Parathyroid adenoma (tissue), 2 donors: ENCODE measurements at regions not wholly inside any gene's neighbourhood (a gene's known extent, or its start where the extent isn't known, plus 50 kb on each side); places are given as distances from the start of the nearest gene placed in this dataset.

Experiments
- H2AFZ ChIP-seq: fragments of 300-600 bp; sonication (generic); one replicate; pipeline ENCODE4 v1.7.0; 2017; ENCODE audit warnings: antibody characterized with exemption, mild to moderate bottlenecking
- H3K27ac ChIP-seq: fragments of 300-600 bp; sonication (generic); one replicate; pipeline ENCODE4 v1.7.0; 2017
- H3K27me3 ChIP-seq: fragments of 300-600 bp; sonication (generic); one replicate; pipeline ENCODE4 v1.7.0; 2017; ENCODE audit warnings: low read length; ENCODE audit not compliant: control insufficient read depth, insufficient read depth
- H3K36me3 ChIP-seq: fragments of 300-600 bp; sonication (generic); one replicate; pipeline ENCODE4 v1.7.0; 2017; ENCODE audit warnings: low read length; ENCODE audit not compliant: control insufficient read depth, insufficient read depth
- H3K4me1 ChIP-seq: fragments of 300-600 bp; sonication (generic); one replicate; pipeline ENCODE4 v1.7.0; 2017; ENCODE audit warnings: control low read depth
- H3K4me2 ChIP-seq: fragments of 300-600 bp; sonication (generic); one replicate; pipeline ENCODE4 v1.7.0; 2017; ENCODE audit warnings: low read length
- H3K4me3 ChIP-seq: fragments of 300-600 bp; sonication (generic); one replicate; pipeline ENCODE4 v1.7.0; 2017; ENCODE audit warnings: low read depth, low read length
- H3K79me2 ChIP-seq: fragments of 300-600 bp; sonication (generic); one replicate; pipeline ENCODE4 v1.7.0; 2017; ENCODE audit warnings: control low read depth
- H3K9ac ChIP-seq: fragments of 300-600 bp; sonication (generic); one replicate; pipeline ENCODE4 v1.7.0; 2017; ENCODE audit warnings: mild to moderate bottlenecking
- H3K9me3 ChIP-seq: fragments of 300-600 bp; sonication (generic); one replicate; pipeline ENCODE4 v1.7.0; 2017; ENCODE audit warnings: low read length; ENCODE audit not compliant: control insufficient read depth
- TF ChIP-seq, protein P1 (sequence below): fragments of 300-600 bp; sonication (generic); IDR thresholded peaks from one replicate; pipeline ENCODE4 v1.7.0; 2017; ENCODE audit warnings: antibody characterized with exemption, mild to moderate bottlenecking
- donor health status: primary hyperparathyroidism.

DNA sequence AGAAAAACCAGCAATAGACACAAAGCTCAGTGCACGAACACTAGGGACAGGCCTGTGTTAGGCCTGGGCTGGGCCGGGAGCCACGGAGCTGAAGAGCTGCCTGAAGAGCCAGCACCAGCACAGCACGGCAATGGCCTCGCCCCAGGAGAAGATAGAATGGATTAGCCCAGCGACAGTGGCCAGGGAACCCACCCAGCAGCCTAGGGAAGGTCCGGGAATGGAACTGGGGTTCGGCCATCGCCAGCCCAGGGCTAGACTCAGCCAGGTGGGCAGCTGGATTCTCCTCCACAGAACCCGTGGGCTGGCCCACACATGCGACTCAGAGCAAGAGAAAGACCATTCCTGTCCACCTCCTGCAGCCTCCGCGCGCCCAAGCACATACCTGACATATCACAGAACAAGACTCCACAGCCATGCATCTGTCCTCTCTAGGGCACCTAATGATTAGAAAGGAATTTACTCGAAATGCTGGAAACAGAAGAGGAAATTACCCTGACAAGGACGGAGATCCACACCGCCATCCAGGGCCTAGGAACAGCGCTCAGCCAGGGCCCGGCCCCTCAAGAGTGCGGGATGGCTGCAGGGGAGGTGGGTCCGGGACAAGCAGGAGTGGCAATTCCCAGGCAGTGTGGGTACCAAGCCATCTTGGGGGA, 82.8 kb downstream of the TMEM18 start:
- Histone ChIP-seq H3K36me3 (no peaks in the 10 kb centered on the region), H3K4me1 (no peaks in the 10 kb centered on the region), H3K9me3 (no peaks in the 10 kb centered on the region), H2AFZ (no peak overlapping the region), H3K4me3 (no peak overlapping the region), H3K27ac (no peak overlapping the region), H3K9ac (no peak overlapping the region), H3K79me2 (no peaks in the 10 kb centered on the region), H3K4me2 (no peak overlapping the region), H3K27me3 (no peaks in the 10 kb centered on the region)
- TF ChIP-seq, protein P1, sequence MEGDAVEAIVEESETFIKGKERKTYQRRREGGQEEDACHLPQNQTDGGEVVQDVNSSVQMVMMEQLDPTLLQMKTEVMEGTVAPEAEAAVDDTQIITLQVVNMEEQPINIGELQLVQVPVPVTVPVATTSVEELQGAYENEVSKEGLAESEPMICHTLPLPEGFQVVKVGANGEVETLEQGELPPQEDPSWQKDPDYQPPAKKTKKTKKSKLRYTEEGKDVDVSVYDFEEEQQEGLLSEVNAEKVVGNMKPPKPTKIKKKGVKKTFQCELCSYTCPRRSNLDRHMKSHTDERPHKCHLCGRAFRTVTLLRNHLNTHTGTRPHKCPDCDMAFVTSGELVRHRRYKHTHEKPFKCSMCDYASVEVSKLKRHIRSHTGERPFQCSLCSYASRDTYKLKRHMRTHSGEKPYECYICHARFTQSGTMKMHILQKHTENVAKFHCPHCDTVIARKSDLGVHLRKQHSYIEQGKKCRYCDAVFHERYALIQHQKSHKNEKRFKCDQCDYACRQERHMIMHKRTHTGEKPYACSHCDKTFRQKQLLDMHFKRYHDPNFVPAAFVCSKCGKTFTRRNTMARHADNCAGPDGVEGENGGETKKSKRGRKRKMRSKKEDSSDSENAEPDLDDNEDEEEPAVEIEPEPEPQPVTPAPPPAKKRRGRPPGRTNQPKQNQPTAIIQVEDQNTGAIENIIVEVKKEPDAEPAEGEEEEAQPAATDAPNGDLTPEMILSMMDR: no peak

DNA sequence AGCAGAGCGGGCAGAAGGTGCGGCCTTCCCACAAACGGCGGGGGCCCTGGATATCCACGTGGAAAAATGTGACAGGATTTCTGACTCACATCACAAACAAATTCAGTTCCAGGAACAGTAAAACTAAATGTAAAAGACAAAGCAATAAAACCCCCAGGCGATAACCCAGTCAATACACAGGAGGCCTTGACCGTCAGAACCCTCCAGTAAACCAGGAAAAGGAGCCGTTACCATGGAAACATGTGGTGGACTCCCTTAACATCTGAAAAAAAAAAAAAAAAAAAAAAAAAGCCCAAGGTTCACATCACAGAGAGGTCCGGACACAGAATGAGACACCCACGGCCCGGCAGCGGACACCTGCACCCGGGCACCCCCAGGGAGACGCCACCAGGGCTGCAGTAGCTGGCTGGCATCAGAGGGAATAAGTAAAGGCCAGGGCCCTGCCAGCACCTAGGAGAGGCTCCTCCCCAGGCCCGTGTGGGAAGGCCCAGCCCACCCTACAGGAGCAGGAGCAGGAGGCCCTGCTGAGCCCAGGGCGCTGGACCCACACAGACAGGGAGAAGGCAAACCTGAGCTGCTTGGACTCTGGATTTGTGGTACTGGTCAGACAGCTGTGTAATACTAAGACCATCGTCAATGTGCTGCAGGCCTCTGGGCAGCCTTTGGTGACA, 83.7 kb downstream of the TMEM18 start:
- H3K36me3 ChIP-seq: no peaks in the 10 kb centered on the region
- no peaks in the 10 kb centered on the region for H3K9me3 ChIP-seq
- no peak overlapping the region for H3K4me3 ChIP-seq
- no peaks in the 10 kb centered on the region for H3K27me3 ChIP-seq
- H3K4me1 ChIP-seq: no peaks in the 10 kb centered on the region
- H3K4me2 ChIP-seq: no peak overlapping the region
- no peak overlapping the region for H3K9ac ChIP-seq
- TF ChIP-seq, protein P1: no peak
- no peak overlapping the region for H3K27ac ChIP-seq
- no peak overlapping the region for H2AFZ ChIP-seq
- H3K79me2 ChIP-seq: no peaks in the 10 kb centered on the region

DNA sequence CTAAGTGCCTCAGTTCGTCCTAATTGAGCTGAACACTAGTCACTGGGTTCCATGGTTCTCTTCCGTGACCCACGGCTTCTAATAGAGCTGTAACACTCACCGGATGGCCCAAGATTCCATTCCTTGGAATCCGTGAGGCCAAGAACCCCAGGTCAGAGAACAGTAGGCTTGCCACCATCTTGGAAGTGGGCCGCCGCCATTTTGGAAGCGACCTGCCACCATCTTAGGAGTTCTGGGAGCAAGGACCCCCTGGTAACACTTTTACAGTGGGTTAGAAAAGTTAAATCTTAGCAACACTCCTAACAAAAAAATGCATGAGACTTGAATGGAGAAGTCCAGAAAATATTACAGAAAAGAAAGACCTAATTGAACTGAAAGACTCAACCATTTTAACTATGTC, 84.5 kb downstream of the TMEM18 start:
- no peaks in the 10 kb centered on the region for H3K9me3 ChIP-seq
- TF ChIP-seq, protein P1: no peak
- H3K79me2 ChIP-seq: no peaks in the 10 kb centered on the region
- no peaks in the 10 kb centered on the region for H3K36me3 ChIP-seq
- no peak overlapping the region for H3K27ac ChIP-seq
- no peak overlapping the region for H2AFZ ChIP-seq
- H3K4me3 ChIP-seq: no peak overlapping the region
- H3K4me1 ChIP-seq: no peaks in the 10 kb centered on the region
- H3K9ac ChIP-seq: no peak overlapping the region
- no peaks in the 10 kb centered on the region for H3K27me3 ChIP-seq
- no peak overlapping the region for H3K4me2 ChIP-seq

DNA sequence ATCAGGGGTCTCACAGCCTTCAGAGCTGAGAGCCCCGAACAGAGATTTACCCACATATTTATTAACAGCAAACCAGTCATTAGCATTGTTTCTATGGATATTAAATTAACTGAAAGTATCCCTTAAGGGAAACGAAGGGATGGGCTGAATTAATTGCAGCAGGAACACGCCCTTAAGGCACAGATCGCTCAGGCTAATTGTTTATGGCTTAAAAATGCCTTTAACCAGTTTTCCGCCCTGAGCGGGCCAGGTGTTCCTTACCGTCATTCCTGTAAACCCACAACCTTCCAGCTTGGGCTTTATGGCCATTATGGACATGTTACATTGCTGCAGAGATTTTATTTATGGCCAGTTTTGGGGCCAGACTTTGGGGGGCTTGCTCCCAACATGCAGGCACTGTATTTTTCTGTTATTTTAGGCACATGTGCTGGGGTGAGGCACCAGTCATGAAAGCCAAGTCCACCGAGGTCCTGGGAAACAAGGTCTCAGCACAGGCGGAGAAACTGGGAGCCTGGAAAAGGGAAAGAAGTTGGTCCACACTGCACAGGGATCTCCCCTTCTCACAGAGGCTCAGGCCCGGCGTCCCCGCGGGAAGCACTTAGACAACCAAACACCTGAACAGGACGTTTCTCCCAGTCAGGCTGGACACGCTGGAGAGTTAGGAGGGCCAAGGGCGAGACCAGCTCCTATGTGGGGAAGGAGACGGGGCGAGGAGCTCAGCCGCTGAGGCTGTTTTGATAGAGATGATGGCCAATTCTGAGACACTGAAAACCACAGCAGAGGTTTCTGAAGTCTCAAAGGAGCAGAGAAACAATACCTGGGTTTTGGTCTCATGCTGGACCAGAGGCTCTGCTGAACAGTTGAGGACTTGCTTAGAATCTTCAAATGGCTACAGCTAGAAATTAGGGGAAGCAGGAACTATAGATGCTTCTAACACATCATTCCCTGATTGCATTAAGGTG, 86.7 kb downstream of the TMEM18 start:
- Histone ChIP-seq H3K9ac (no peak overlapping the region), H3K4me2 (no peak overlapping the region), H3K27me3 (no peaks in the 10 kb centered on the region), H3K4me3 (no peak overlapping the region), H3K36me3 (no peaks in the 10 kb centered on the region), H3K9me3 (no peaks in the 10 kb centered on the region), H2AFZ (no peak overlapping the region), H3K4me1 (no peaks in the 10 kb centered on the region), H3K79me2 (no peaks in the 10 kb centered on the region), H3K27ac (no peak overlapping the region)
- TF ChIP-seq, protein P1: no peak
